Fibroblast of lung (primary cell): ENCODE measurements at regions not wholly inside any gene's neighbourhood (a gene's known extent, or its start where the extent isn't known, plus 50 kb on each side); places are given as distances from the start of the nearest gene placed in this dataset.

ENCODE experiments used
- DNase-seq, 2 donors: peaks; one replicate each; pipeline versions ENCODE4 v3.0.0 to v3.0.0-alpha.2; 2010; ENCODE audit warnings: low read depth in 2 of 2
- H2AFZ ChIP-seq: 2 replicates; pipeline ENCODE4 v1.5.1; 2012; ENCODE audit warnings: low read length, control low read depth, inconsistent platforms
- H3K27ac ChIP-seq: 2 replicates; pipeline ENCODE4 v1.5.1; 2011; ENCODE audit warnings: low read length, control low read depth; ENCODE audit not compliant: insufficient read depth
- H3K27me3 ChIP-seq: 2 replicates; pipeline ENCODE4 v1.5.1; 2011; ENCODE audit warnings: mild to moderate bottlenecking, low read length; ENCODE audit not compliant: control insufficient read depth, insufficient read depth
- H3K36me3 ChIP-seq: 2 replicates; pipeline ENCODE4 v1.5.1; 2011; ENCODE audit warnings: low read length; ENCODE audit not compliant: control insufficient read depth, insufficient read depth
- H3K4me1 ChIP-seq: 2 replicates; pipeline ENCODE4 v1.5.1; 2011; ENCODE audit warnings: low read length; ENCODE audit not compliant: control insufficient read depth, insufficient read depth; ENCODE audit errors: extremely low read depth
- H3K4me2 ChIP-seq: 2 replicates; pipeline ENCODE4 v1.5.1; 2011; ENCODE audit warnings: low read length, control low read depth; ENCODE audit not compliant: insufficient read depth; ENCODE audit errors: extremely low read depth
- H3K4me3 ChIP-seq, 4 experiments: fragments of 200-600 bp in 1 of 4; sonication (generic) in 1 of 4; replicated peaks in 1 of 4; 2 replicates each; pipeline ENCODE4 v1.5.1; 2011 to 2016; ENCODE audit warnings: low read length in 4 of 4, low read depth in 3 of 4, mild to moderate bottlenecking in 3 of 4, control low read depth in 2 of 4, inconsistent platforms in 1 of 4, mixed read lengths in 1 of 4; ENCODE audit not compliant: insufficient read depth in 1 of 4; ENCODE audit errors: control extremely low read depth in 1 of 4
- H3K79me2 ChIP-seq: 2 replicates; pipeline ENCODE4 v1.5.1; 2012; ENCODE audit warnings: mild to moderate bottlenecking, low read length, inconsistent platforms; ENCODE audit not compliant: control insufficient read depth, insufficient read depth
- H3K9ac ChIP-seq: 2 replicates; pipeline ENCODE4 v1.5.1; 2011; ENCODE audit warnings: mild to moderate bottlenecking, low read length, control low read depth; ENCODE audit not compliant: insufficient read depth
- H3K9me3 ChIP-seq: 2 replicates; pipeline ENCODE4 v1.5.1; 2012; ENCODE audit warnings: low read depth, low read length; ENCODE audit not compliant: control insufficient read depth, insufficient read depth
- H4K20me1 ChIP-seq: 2 replicates; pipeline ENCODE4 v1.5.1; 2011; ENCODE audit warnings: low read length; ENCODE audit not compliant: control insufficient read depth, insufficient read depth; ENCODE audit errors: extremely low read depth
- CTCF ChIP-seq, 2 donors: IDR thresholded peaks in 1 of 2; conservative IDR thresholded peaks in 1 of 2; 1 replicate in 1 of 2; 2 replicates in 1 of 2; pipeline ENCODE4 v1.5.1; 2011 to 2012; ENCODE audit warnings: low read length in 2 of 2, control low read depth in 1 of 2, inconsistent platforms in 1 of 2, low read depth in 1 of 2, mild to moderate bottlenecking in 1 of 2
- EZH2 ChIP-seq: IDR thresholded peaks from 2 replicates; pipeline ENCODE4 v1.5.1; 2012; ENCODE audit warnings: low read length, control low read depth, mild to moderate bottlenecking; ENCODE audit errors: missing control alignments

DNA sequence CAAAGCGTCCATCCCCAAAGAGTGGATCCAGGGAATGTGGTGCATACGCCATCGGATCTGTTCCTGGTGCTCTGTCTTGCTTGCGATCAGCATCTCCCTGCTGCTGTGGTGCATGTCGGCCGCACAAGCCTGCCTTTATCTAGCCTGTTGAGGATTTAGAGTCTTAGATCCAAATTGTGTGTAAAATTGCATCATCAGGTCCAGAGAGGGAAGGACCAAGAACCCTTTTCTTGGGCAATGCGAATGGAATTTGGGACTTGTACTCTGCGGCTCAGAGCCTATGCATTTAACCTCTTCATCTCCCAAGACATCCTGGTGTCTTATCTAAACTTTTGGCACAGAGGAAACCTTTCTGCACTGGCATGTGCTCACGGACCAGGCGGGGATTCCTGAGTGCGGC, 1238.7 kb downstream of the TBC1D22A start:
- TF ChIP-seq CTCF (conservative IDR thresholded peaks at IDR 0.05 in 1 of 2, IDR thresholded peaks at IDR 0.05 in 1 of 2; ENCODE audit: low read depth in 1 of 2, low read length in 2 of 2) (no peak), EZH2 (no peak)

GRCh38 chr22:47997612-47998011, 1235.2 kb downstream of the TBC1D22A start:
- H3K36me3 ChIP-seq = no peaks in the 10 kb centered on the region
- H3K9ac ChIP-seq = no peak overlapping the region
- DNase-seq = no peak
- H3K27ac ChIP-seq = no peak overlapping the region
- no peaks in the 10 kb centered on the region for H3K9me3 ChIP-seq
- no peaks in the 10 kb centered on the region for H3K79me2 ChIP-seq
- no peaks in the 10 kb centered on the region for H3K27me3 ChIP-seq
- no peak overlapping the region for H2AFZ ChIP-seq
- no peaks in the 10 kb centered on the region for H4K20me1 ChIP-seq
- H3K4me2 ChIP-seq = no peak overlapping the region
- no peak overlapping the region for H3K4me3 ChIP-seq
- no peaks in the 10 kb centered on the region for H3K4me1 ChIP-seq
- TF ChIP-seq EZH2 = no peak
- no peak for TF ChIP-seq CTCF (conservative IDR thresholded peaks at IDR 0.05 in 1 of 2, IDR thresholded peaks at IDR 0.05 in 1 of 2; ENCODE audit: low read depth in 1 of 2, low read length in 2 of 2)

More for the DNA sequence above, 1238.7 kb downstream of the TBC1D22A start:
- H3K79me2 ChIP-seq = no peaks in the 10 kb centered on the region
- H3K9ac ChIP-seq = no peak overlapping the region
- H4K20me1 ChIP-seq = no peaks in the 10 kb centered on the region
- no peaks in the 10 kb centered on the region for H3K36me3 ChIP-seq
- no peak for DNase-seq
- no peaks in the 10 kb centered on the region for H3K9me3 ChIP-seq
- H3K4me2 ChIP-seq = no peak overlapping the region
- H3K27me3 ChIP-seq = no peaks in the 10 kb centered on the region
- H3K27ac ChIP-seq = no peak overlapping the region
- H2AFZ ChIP-seq = no peak overlapping the region
- no peaks in the 10 kb centered on the region for H3K4me1 ChIP-seq
- no peak overlapping the region for H3K4me3 ChIP-seq

- Histone ChIP-seq H3K36me3 (no peaks in the 10 kb centered on the region), H3K9ac (no peak overlapping the region), H3K9me3 (no peaks in the 10 kb centered on the region), H3K79me2 (no peaks in the 10 kb centered on the region), H3K4me3 (no peak overlapping the region), H3K27ac (no peak overlapping the region), H2AFZ (no peak overlapping the region), H3K4me1 (no peaks in the 10 kb centered on the region), H3K27me3 (no peaks in the 10 kb centered on the region), H3K4me2 (no peak overlapping the region), H4K20me1 (no peaks in the 10 kb centered on the region)
- TF ChIP-seq EZH2 = no peak
- no peak for TF ChIP-seq CTCF (conservative IDR thresholded peaks at IDR 0.05 in 1 of 2, IDR thresholded peaks at IDR 0.05 in 1 of 2; ENCODE audit: low read depth in 1 of 2, low read length in 2 of 2)
- DNase-seq = no peak
Measured at GRCh38 chr22:47997052-47997590, 1234.7 kb downstream of the TBC1D22A start.
